DOHH2 (cell line): ENCODE measurements at regions not wholly inside any gene's neighbourhood (a gene's known extent, or its start where the extent isn't known, plus 50 kb on each side); places are given as distances from the start of the nearest gene placed in this dataset.

Source experiments
- H3F3A ChIP-seq: fragments of 200-600 bp; sonication (generic), shearing (Covaris generic); 2 replicates; pipeline ENCODE4 v1.6.0; 2016; ENCODE audit warnings: antibody characterized with exemption, mild to moderate bottlenecking; ENCODE audit not compliant: control insufficient read depth, insufficient read depth
- H3K27ac ChIP-seq: fragments of 200-600 bp; sonication (generic); 2 replicates; pipeline ENCODE4 v1.5.1; 2014; ENCODE audit warnings: low read depth, mild to moderate bottlenecking, low read length, moderate library complexity
- H3K27me3 ChIP-seq: fragments of 200-600 bp; sonication (generic); 2 replicates; pipeline ENCODE4 v1.6.1; 2014; ENCODE audit warnings: mild to moderate bottlenecking, low read length, mixed read lengths; ENCODE audit not compliant: control insufficient read depth
- H3K36me3 ChIP-seq: fragments of 200-600 bp; sonication (generic); 2 replicates; pipeline ENCODE4 v1.6.1; 2014; ENCODE audit warnings: mild to moderate bottlenecking, low read length, moderate library complexity, mixed read lengths; ENCODE audit not compliant: control insufficient read depth
- H3K4me1 ChIP-seq: fragments of 200-600 bp; sonication (generic); 2 replicates; pipeline ENCODE4 v1.6.1; 2014; ENCODE audit warnings: mild to moderate bottlenecking, low read length, mixed read lengths; ENCODE audit not compliant: control insufficient read depth
- H3K4me2 ChIP-seq: fragments of 200-600 bp; sonication (generic); 2 replicates; pipeline ENCODE4 v1.6.0; 2014; ENCODE audit warnings: mild to moderate bottlenecking, low read length, moderate library complexity
- H3K4me3 ChIP-seq: fragments of 200-600 bp; sonication (generic); 2 replicates; pipeline ENCODE4 v1.5.1; 2014; ENCODE audit warnings: mild to moderate bottlenecking, low read length, mixed read lengths
- H3K79me2 ChIP-seq: fragments of 200-600 bp; sonication (generic); 2 replicates; pipeline ENCODE4 v1.6.1; 2014; ENCODE audit warnings: mild to moderate bottlenecking, low read length, mixed read lengths; ENCODE audit not compliant: control insufficient read depth
- H3K9me2 ChIP-seq: fragments of 200-600 bp; sonication (generic); replicated peaks from 2 replicates; pipeline ENCODE4 v1.6.1; 2014; ENCODE audit warnings: mild to moderate bottlenecking, low read length, mixed read lengths; ENCODE audit not compliant: control insufficient read depth
- H3K9me3 ChIP-seq: fragments of 200-600 bp; sonication (generic); 2 replicates; pipeline ENCODE4 v1.6.1; 2014; ENCODE audit warnings: antibody characterized with exemption, low read length, mixed read lengths; ENCODE audit not compliant: control insufficient read depth, insufficient read depth
- H4K20me1 ChIP-seq: fragments of 200-600 bp; sonication (generic); 2 replicates; pipeline ENCODE4 v1.6.0; 2014; ENCODE audit warnings: low read depth, mild to moderate bottlenecking, antibody characterized with exemption, low read length, moderate library complexity; ENCODE audit not compliant: control insufficient read depth, insufficient read depth
- EZH2phosphoT487 ChIP-seq: fragments of 200-600 bp; sonication (generic); IDR thresholded peaks from 2 replicates; pipeline ENCODE4 v1.6.1; 2017; ENCODE audit warnings: borderline replicate concordance, mild to moderate bottlenecking, antibody characterized with exemption, low read length, moderate library complexity, mixed read lengths
- TF ChIP-seq, protein P1 (sequence below): fragments of 200-600 bp; sonication (generic); IDR thresholded peaks from one replicate; pipeline ENCODE4 v1.5.1; 2014; ENCODE audit warnings: antibody characterized with exemption, mild to moderate bottlenecking, low read depth, low read length; ENCODE audit not compliant: poor library complexity, severe bottlenecking

DNA sequence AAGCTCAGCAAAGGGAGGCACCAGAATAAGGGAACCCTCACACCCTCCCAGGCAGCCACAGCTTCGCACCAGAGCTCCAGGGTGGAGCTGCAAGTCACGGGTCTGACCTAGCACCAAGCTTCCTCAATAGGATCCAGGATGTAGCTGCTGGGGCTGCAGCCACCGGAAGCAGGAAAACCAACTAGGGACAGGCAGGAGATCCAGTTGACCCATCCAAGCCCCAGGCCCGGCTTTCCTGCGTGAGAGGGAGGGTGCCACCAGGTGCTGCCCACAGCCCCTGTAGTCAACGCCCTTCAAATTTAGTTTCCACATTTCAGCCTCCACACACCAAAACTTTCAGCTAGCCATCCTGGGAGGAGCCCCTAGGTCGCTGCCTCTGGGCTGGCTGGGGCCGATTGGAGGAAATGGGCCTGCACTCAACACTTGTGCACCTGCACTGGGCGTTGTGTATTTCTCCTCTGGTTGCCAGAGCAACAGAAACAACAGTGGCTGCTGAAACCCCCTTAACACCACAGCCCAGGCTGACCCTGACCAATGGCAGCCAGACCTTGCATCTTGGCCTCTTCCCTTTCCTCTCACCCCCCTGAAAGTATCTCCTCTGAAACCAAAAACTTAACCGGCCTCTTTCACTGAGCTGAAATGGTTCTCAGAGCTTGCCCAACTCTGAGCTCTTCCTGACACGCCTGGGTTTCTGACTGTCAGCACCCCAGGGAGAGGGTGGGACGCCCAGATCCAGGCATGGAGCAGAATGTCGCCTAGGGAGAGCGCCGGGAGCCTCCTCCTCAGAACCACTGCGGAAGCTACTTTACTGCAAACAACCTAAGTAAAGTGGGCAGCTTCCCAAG, 226.5 kb upstream of the MAP3K1 start:
- H3K4me3 ChIP-seq: no peak overlapping the region
- H3K27ac ChIP-seq: no peak overlapping the region
- peak overlapping the region; percentile 29 for H3K4me2 ChIP-seq

DNA sequence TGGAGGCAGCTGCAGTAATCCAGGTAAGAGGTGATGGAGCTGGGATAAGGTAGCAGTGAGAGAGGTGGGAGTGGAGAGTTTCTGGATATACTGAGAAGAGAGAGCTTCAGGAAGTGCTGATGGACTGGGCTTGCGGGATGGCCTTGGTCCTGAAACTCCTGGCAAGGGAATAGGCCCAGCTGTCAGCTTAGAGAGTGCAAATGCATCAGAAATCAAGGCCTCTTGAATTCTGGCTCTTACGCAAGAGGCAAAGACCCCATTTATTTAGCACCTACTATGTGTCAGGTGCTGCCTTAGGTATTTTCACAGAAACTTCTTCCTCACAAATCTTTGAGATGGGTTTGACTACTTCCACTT, 227.2 kb upstream of the MAP3K1 start:
- no peak for TF ChIP-seq EZH2phosphoT487
- TF ChIP-seq, protein P1, sequence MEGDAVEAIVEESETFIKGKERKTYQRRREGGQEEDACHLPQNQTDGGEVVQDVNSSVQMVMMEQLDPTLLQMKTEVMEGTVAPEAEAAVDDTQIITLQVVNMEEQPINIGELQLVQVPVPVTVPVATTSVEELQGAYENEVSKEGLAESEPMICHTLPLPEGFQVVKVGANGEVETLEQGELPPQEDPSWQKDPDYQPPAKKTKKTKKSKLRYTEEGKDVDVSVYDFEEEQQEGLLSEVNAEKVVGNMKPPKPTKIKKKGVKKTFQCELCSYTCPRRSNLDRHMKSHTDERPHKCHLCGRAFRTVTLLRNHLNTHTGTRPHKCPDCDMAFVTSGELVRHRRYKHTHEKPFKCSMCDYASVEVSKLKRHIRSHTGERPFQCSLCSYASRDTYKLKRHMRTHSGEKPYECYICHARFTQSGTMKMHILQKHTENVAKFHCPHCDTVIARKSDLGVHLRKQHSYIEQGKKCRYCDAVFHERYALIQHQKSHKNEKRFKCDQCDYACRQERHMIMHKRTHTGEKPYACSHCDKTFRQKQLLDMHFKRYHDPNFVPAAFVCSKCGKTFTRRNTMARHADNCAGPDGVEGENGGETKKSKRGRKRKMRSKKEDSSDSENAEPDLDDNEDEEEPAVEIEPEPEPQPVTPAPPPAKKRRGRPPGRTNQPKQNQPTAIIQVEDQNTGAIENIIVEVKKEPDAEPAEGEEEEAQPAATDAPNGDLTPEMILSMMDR: no peak

More for the DNA sequence above, 226.5 kb upstream of the MAP3K1 start:
- Histone ChIP-seq H3K36me3 (no peaks in the 10 kb centered on the region), H3F3A (no peaks in the 10 kb centered on the region), H4K20me1 (no peaks in the 10 kb centered on the region), H3K79me2 (no peaks in the 10 kb centered on the region), H3K9me3 (peaks cover 4% of the 10 kb centered on the region; the same call in 1 of the 2 replicates), H3K27me3 (no peaks in the 10 kb centered on the region), H3K9me2 (no peaks in the 10 kb centered on the region), H3K4me1 (peaks cover 15% of the 10 kb centered on the region)
- TF ChIP-seq, protein P1: no peak
- TF ChIP-seq EZH2phosphoT487: no peak

GRCh38 chr5:56587381-56588130, 227.8 kb upstream of the MAP3K1 start:
- peaks cover 4% of the 10 kb centered on the region; the same call in 1 of the 2 replicates for H3K9me3 ChIP-seq
- TF ChIP-seq, protein P1: no peak
- TF ChIP-seq EZH2phosphoT487: no peak
- H3K27ac ChIP-seq: no peak overlapping the region
- peaks cover 19% of the 10 kb centered on the region for H3K4me1 ChIP-seq
- H3K79me2 ChIP-seq: no peaks in the 10 kb centered on the region
- no peaks in the 10 kb centered on the region for H3K36me3 ChIP-seq
- H3K9me2 ChIP-seq: no peaks in the 10 kb centered on the region
- no peak overlapping the region for H3K4me2 ChIP-seq
- no peak overlapping the region for H3K4me3 ChIP-seq
- no peaks in the 10 kb centered on the region for H3F3A ChIP-seq
- H4K20me1 ChIP-seq: no peaks in the 10 kb centered on the region
- H3K27me3 ChIP-seq: no peaks in the 10 kb centered on the region

More for the DNA sequence above, 227.2 kb upstream of the MAP3K1 start:
- peaks cover 4% of the 10 kb centered on the region; the same call in 1 of the 2 replicates for H3K9me3 ChIP-seq
- H3K4me1 ChIP-seq: peaks cover 19% of the 10 kb centered on the region
- H3K27ac ChIP-seq: no peak overlapping the region
- no peak overlapping the region for H3K4me2 ChIP-seq
- H3K9me2 ChIP-seq: no peaks in the 10 kb centered on the region
- H4K20me1 ChIP-seq: no peaks in the 10 kb centered on the region
- no peak overlapping the region for H3K4me3 ChIP-seq
- H3K36me3 ChIP-seq: no peaks in the 10 kb centered on the region
- H3F3A ChIP-seq: no peaks in the 10 kb centered on the region
- H3K27me3 ChIP-seq: no peaks in the 10 kb centered on the region
- H3K79me2 ChIP-seq: no peaks in the 10 kb centered on the region
